GM18511 (cell line): ENCODE measurements at regions not wholly inside any gene's neighbourhood (a gene's known extent, or its start where the extent isn't known, plus 50 kb on each side); places are given as distances from the start of the nearest gene placed in this dataset.
"Not testable (repeated sequence)": the region's sequence is repeated elsewhere in the genome, so short reads cannot be mapped to it uniquely, and the experiment has no call there.

Source experiments
- ATAC-seq: cut with Tn5 transposase; IDR thresholded peaks from one replicate; pipeline ENCODE4 v1.9.1; 2021; ENCODE audit warnings: mild to moderate bottlenecking, moderate library complexity; ENCODE audit not compliant: unreplicated experiment

DNA sequence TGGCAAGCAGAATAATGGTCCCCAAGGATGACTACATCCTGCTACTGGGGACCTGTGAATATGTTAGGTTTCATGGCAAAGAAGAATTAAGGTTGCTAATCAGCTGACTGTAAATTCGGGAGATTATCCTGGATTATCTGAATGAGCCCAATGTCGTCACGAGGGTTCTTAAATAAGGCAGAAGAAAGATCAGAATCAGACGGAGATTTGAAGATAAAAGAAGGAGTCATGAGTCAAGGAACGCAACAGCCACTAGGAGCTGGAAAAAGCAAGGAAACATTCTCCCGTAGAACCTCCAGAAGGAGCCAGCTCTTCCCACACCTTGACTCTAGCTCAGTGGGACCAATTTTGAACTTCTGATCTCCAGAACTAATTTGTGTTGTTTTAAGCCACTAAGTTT is 82.9 kb upstream of the APBB1IP start:
- no peak for ATAC-seq

DNA sequence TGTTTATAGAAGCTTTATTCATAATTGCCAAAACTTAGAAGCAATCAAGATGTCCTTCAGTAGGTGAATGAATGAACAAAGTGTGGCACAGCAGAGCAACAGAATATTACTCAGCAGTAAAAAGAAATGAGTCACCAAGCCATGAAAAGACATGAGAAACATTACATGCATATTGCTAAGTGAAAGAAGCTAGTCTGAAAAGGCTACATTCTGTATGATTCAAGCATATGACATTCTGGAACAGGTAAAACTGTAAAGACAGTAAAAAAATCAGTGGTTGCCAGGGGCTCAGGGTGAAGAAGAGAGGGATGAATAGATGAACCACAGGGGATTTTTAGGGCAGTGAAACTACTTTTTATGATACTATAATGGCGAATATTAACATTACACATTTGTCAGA is 80.9 kb upstream of the APBB1IP start:
- ATAC-seq, result peak; percentile 59

- no peak for ATAC-seq
Measured at GRCh38 chr10:26358071-26358470, 80.1 kb upstream of the APBB1IP start.

GRCh38 chr10:26359670-26360069 is 78.5 kb upstream of the APBB1IP start:
- no peak for ATAC-seq

GRCh38 chr10:26361351-26361750 is 76.8 kb upstream of the APBB1IP start:
- no peak for ATAC-seq

DNA sequence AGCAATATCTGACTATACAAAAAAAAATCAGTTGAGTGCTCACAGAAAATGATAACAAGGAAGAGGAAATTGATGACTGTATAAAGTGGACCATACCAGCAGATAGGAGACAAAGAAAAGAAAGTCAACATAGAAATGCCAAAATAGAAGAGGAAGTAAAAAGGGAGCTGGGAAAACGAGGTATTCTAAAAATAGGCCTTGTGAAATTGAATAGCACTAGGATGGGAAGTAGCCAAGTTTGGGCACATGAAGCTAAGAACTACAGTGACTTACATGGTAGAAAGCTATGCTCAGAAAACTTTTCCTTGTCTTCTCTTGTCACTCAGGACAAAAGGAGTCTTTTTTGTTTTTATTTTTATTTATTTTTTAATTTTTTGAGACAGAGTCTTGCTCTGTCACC is 76.2 kb upstream of the APBB1IP start:
- no peak for ATAC-seq

DNA sequence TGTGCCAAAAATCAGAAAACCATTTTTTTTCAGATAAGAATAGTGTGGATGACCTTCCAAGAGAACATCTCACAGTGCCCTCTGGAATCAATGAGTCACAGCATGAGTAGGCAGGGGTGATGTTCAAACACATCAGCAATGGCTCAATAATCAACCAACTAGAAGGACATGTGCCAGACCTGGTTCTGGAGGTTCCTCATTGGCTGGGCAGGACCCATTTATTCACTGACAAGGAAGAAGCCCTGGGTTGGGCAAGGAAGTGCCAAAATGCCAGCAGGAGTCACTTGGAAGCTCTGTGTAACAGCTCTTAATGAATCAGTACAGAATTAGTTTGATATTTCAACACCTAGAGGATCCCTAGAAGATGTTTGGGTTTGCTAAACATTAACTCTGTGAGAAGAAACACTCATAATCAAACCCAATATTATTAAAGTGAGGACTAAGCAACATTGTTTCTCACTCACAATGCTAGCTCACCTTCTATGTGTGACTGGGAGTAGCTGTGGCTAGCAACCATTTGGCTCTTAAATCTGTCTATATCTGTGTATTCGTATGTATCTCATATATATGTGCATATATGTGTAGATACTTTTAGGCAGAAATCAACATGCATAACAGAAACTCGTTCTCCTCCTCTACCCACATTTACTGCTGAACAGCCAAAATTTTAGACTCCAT is 72.3 kb upstream of the APBB1IP start:
- no peak for ATAC-seq

GRCh38 chr10:26367035-26367434 is 71.1 kb upstream of the APBB1IP start:
- ATAC-seq, result not testable (repeated sequence)

DNA sequence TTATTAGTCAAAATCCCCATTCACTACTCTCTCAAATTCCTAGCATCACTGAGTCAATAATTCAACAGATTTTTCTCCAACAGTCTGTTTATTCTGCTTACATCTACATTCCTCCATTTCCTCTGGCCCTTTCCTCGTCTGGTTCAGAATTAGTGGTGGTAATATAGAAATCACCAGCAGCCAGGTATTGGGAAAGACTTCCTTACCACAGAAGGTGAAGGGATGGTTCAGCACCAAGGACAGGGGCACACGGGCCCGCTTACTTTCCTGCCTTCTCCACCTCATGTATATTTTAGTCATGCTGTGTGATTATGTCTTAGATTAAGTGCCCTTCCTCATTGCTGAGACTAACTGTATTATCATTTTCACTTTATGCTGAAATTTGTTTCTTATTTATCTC is 70.4 kb upstream of the APBB1IP start:
- peak; percentile 47 for ATAC-seq

DNA sequence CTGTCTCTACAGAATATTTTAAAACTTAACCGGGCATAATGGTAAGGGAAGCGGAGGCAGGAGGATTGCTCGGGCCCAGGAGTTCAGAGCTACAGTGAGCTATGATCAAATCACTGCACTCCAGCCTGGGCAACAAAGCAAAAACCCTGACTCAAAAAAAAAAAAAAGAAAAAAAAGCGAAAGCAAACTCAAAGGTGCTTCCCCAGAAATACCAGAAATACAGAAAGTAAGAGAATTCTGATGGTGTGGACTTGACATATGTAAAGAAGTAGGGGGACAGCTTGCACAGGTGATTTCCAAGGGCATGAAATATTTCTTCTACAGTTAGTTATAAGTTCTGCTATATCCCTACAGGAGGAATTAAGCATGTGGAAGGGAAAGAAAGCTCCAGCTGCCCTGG is 69.7 kb upstream of the APBB1IP start:
- ATAC-seq, result peak; percentile 62

- ATAC-seq, result peak; percentile 79
Measured at GRCh38 chr10:26372513-26373354, 65.4 kb upstream of the APBB1IP start.

DNA sequence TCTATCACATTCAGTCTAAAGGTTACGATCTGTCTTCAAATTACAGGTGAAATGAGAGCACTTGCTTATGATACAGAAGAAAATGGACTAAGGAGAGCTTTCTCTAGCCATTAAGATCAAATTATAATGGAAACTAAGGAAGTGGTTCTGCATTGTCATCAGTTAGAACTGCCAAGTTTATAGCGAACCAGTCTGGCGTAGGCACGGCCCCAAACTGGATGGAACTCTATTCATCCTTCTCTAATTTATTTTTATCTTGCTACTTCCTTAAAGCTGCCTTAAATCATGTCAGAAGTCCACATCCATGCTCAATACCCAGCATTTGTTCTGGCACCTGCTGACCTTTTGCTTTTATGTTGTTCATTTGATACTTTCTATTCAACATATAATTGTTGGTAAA is 63.7 kb upstream of the APBB1IP start:
- ATAC-seq, result no peak

GRCh38 chr10:26377224-26377810 is 60.8 kb upstream of the APBB1IP start:
- ATAC-seq, result not testable (repeated sequence)

- ATAC-seq, result no peak
Measured at GRCh38 chr10:26378861-26379294, 59.3 kb upstream of the APBB1IP start.

DNA sequence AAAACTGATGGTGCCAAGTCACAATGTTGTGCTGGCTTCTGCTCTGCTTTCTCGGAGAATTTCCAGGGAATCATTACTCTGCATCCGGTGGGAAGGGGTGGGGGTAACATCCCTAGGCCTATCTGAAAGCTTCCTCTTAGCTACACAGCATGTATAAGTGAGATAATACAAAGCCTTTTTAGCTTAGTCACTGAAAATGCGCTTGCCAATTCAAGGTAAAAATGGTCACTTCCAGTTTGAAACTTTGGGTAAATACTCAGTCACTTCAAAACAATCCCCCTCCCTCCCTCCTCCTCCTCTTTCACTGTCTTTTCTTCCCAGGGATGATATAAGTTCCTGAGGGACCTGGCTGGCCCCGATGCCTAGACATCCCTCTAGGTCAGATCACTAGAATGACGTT is 57.3 kb upstream of the APBB1IP start:
- ATAC-seq, result no peak

DNA sequence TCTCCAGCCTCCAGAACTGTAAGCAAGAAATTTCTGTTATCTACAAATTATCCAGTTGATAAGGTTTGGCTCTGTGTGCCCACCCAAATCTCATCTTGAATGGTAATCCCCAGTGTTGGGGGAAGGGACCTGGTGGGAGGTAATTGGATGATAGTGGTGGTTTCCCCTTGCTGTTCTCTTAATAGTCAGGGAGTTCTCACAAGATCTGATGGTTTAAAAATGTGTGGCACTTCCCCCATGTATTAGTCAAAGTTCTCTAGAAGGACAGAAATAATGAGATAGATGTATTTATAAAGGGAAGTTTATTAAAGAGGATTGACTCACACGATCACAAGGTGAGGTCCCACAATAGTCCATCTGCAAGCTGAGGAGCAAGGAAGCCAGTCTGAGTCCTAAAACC is 56.2 kb upstream of the APBB1IP start:
- ATAC-seq, result no peak

DNA sequence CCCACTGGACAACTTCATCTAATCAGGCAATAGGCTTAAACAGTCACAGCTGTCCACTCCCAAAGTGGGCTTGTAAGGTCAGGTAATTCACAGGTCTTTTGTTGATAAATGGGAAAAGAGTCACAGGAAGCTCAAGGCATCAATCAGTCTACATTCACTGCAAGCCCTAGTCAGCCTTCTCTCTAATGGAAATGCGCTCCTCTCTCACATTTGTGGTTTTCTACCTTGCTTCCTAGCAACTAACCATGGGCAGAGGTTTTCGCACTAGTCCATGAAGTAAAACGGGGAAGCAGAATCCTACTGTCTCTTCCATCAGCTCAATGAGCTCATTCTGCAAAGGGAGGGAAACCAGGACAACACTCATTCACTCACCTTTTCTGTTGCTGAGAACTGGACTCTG is 53.5 kb upstream of the APBB1IP start:
- ATAC-seq, result no peak

GRCh38 chr10:26385443-26385842 is 52.7 kb upstream of the APBB1IP start:
- no peak for ATAC-seq

- ATAC-seq, result no peak
Measured at GRCh38 chr10:26386781-26387180, 51.4 kb upstream of the APBB1IP start.
